H1 (cell line): ENCODE measurements at regions not wholly inside any gene's neighbourhood (a gene's known extent, or its start where the extent isn't known, plus 50 kb on each side); places are given as distances from the start of the nearest gene placed in this dataset.

Experiments
- EZH2 ChIP-seq: fragments of 200-600 bp; sonication (generic); IDR thresholded peaks from 2 replicates; pipeline ENCODE4 v1.7.1; 2012; ENCODE audit warnings: low read depth, mild to moderate bottlenecking, moderate library complexity, low read length, inconsistent platforms; ENCODE audit not compliant: severe bottlenecking
- JUN ChIP-seq: IDR thresholded peaks from 2 replicates; pipeline ENCODE4 v1.6.1; 2011; ENCODE audit warnings: low read depth, mild to moderate bottlenecking, improper control_type of control experiment, low read length
- JUND ChIP-seq: IDR thresholded peaks from 2 replicates; pipeline ENCODE4 v1.6.1; 2011; ENCODE audit warnings: mild to moderate bottlenecking, improper control_type of control experiment, low read length
- MAFK ChIP-seq: IDR thresholded peaks from 2 replicates; pipeline ENCODE4 v1.6.1; 2012; ENCODE audit warnings: low read depth, mild to moderate bottlenecking, improper control_type of control experiment, low read length
- POLR2AphosphoS5 ChIP-seq: IDR thresholded peaks from 2 replicates; pipeline ENCODE4 v1.6.1; 2011; ENCODE audit warnings: low read depth, low read length
- POU5F1 ChIP-seq: IDR thresholded peaks from 2 replicates; pipeline ENCODE4 v1.6.1; 2011; ENCODE audit warnings: low read depth, mild to moderate bottlenecking, low read length, moderate library complexity
- YY1 ChIP-seq: IDR thresholded peaks from 2 replicates; pipeline ENCODE4 v1.6.1; 2011; ENCODE audit warnings: low read depth, mild to moderate bottlenecking, low read length

DNA sequence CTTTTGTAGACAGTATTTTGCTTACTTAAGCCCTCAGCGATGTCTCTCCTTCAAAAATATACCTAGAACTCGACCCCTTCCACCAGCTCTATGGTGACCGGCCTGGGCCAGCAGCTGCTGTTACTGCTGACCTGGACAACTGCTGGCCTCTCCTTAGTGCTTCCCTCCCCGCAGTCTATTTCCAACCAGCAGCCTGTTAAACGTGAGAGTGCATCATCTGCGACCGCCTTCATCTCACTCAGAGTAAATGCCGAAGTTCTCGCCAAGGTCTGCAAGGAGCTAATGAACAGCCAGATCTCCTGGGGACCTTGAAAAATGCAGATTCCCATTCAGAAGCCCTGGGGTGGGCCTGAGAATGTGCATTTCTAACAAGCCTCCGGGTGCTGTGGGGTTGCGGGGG lies 86.7 kb downstream of the RPLP1 start (continued):
- no peak for TF ChIP-seq JUN
- TF ChIP-seq JUND: no peak
- TF ChIP-seq EZH2: no peak
- no peak for TF ChIP-seq MAFK
- TF ChIP-seq POU5F1: no peak
- TF ChIP-seq POLR2AphosphoS5: no peak
- TF ChIP-seq YY1: no peak
